ENCODE measurements at regions not wholly inside any gene's neighbourhood (a gene's known extent, or its start where the extent isn't known, plus 50 kb on each side); places are given as distances from the start of the nearest gene placed in this dataset.
"Not testable (repeated sequence)": the region's sequence is repeated elsewhere in the genome, so short reads cannot be mapped to it uniquely, and the experiment has no call there.

DNA sequence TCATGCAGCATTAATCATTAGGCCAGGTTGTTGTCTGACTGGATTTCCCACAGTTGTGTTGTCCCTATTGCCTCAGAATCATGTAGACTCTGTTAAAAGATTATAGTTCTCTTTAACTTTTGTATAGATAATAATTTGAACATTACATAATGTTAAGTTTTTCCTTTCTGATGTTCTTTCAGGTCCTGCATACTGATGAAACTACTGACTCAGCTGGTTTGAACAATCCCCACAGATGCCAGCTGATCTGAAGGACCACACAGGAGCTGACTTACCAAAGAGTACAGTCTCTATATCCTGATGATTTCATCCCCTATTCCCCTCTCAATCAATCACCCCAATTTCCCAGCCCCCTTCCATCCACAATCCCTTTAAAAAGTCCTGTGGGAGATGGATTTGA is 341.2 kb upstream of the MGAT4C start:
- ATAC-seq = no peak
- no peak for DNase-seq (ENCODE audit: low spot score in 2 of 2)
- no peak overlapping the region for H3K27ac Mint-ChIP-seq
- no peaks in the 10 kb centered on the region for H3K36me3 Mint-ChIP-seq
- peaks cover 0 to 4% of the 10 kb centered on the region in 2 donors for H3K9me3 Mint-ChIP-seq

DNA sequence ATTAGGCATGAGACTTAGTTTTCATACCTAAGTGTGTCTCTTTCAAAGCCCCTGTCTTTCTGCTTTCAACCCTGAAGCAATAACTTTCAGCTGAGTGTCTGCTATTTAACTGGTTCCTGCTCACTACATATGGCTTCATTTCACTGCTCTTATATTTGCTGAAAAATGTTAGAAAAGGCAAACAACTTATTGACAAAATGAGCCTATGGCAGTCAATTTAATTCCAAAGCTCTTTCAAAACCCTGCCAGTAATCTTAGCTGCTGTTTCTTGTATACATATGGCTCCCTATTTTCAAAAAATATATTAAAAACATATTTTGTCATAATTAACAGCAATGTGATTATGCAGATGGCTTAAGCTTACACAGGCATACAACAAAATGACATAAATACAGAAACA is 334.1 kb upstream of the MGAT4C start:
- Mint-ChIP-seq H3K27ac (no peak overlapping the region), H3K9me3 (peaks cover 0 to 4% of the 10 kb centered on the region in 2 donors), H3K36me3 (no peaks in the 10 kb centered on the region)
- no peak for ATAC-seq
- DNase-seq (ENCODE audit: low spot score in 2 of 2) = no peak

DNA sequence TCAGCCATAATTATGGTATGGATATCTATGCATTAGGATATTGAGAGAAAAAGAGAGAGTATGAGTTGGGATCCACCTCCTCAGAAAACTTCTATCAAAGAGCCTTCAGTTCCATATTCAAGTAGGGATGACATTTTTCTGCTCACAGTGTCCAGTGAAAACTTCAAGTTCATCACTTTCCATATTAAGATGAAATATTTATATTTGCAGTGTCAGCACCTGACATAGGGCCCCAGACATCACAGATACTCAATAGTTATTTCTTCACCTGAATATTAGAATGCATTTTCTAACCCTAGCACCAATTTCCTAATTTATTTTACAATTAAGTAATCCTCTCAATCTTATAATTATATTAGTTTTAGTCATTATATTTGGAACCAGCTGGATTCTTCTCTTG is 318.0 kb upstream of the MGAT4C start:
- H3K36me3 Mint-ChIP-seq = no peaks in the 10 kb centered on the region
- no peak overlapping the region for H3K27ac Mint-ChIP-seq
- H3K9me3 Mint-ChIP-seq = peaks cover 16 to 19% of the 10 kb centered on the region in 2 donors
- no peak for DNase-seq (ENCODE audit: low spot score in 2 of 2)
- ATAC-seq = no peak

DNA sequence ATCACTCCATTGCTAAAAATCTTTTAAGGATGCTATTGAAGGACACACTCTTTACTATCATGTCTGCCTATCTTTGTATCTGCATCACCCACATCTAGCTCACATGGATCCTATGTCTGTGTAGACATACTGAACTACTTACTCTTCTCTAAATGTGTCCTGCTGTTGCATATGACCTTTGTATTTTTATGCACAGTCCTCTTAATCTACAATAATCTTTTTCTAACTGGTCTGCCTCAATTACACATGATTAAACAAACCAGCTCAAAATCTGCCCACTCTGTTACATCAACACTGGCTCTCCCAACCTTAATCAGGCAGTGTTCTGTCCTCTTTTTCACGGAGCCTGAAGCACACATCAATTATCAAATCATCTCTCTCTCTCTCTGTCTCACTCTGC is 316.3 kb upstream of the MGAT4C start:
- DNase-seq (ENCODE audit: low spot score in 2 of 2) (no peak), ATAC-seq (no peak)
- no peaks in the 10 kb centered on the region for H3K36me3 Mint-ChIP-seq
- no peak overlapping the region for H3K27ac Mint-ChIP-seq
- H3K9me3 Mint-ChIP-seq = peaks cover 15 to 21% of the 10 kb centered on the region in 2 donors

GRCh38 chr12:86565038-86565437 is 308.8 kb upstream of the MGAT4C start:
- Mint-ChIP-seq H3K36me3 (peaks cover 0 to 4% of the 10 kb centered on the region in 2 donors), H3K9me3 (peaks cover 10 to 25% of the 10 kb centered on the region in 2 donors), H3K27ac (no peak overlapping the region)
- DNase-seq (ENCODE audit: low spot score in 2 of 2) (no peak), ATAC-seq (no peak)

DNA sequence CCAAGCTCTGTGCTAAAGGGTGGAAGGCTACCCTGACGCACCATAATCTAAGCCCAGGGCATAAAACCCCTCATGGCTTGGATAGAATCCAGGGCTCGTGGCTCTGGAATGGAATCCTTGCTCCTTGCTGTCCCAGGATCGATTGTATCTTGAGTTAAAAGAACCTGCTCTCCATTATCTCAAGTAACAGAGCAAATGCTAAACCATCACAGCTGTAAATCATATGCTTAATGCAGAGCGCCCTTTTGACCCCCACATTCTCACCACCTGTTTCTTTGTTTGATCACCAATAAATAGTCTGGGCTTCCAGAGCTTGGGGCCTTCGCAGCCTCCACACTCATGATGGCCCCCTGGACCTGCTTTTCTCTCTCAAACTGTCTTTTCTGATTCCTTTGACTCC is 299.3 kb upstream of the MGAT4C start:
- DNase-seq (ENCODE audit: low spot score in 2 of 2); H3K36me3 Mint-ChIP-seq; H3K27ac Mint-ChIP-seq; ATAC-seq: not testable (repeated sequence)
- peaks cover 19 to 21% of the 10 kb centered on the region in 2 donors for H3K9me3 Mint-ChIP-seq

- Mint-ChIP-seq H3K9me3 (peaks cover 6 to 13% of the 10 kb centered on the region in 2 donors), H3K36me3 (no peaks in the 10 kb centered on the region), H3K27ac (no peak overlapping the region)
- ATAC-seq (no peak), DNase-seq (ENCODE audit: low spot score in 2 of 2) (peak in 1 of 2 donors; percentile 34)
Measured at GRCh38 chr12:86551146-86551571, 295.0 kb upstream of the MGAT4C start.

DNA sequence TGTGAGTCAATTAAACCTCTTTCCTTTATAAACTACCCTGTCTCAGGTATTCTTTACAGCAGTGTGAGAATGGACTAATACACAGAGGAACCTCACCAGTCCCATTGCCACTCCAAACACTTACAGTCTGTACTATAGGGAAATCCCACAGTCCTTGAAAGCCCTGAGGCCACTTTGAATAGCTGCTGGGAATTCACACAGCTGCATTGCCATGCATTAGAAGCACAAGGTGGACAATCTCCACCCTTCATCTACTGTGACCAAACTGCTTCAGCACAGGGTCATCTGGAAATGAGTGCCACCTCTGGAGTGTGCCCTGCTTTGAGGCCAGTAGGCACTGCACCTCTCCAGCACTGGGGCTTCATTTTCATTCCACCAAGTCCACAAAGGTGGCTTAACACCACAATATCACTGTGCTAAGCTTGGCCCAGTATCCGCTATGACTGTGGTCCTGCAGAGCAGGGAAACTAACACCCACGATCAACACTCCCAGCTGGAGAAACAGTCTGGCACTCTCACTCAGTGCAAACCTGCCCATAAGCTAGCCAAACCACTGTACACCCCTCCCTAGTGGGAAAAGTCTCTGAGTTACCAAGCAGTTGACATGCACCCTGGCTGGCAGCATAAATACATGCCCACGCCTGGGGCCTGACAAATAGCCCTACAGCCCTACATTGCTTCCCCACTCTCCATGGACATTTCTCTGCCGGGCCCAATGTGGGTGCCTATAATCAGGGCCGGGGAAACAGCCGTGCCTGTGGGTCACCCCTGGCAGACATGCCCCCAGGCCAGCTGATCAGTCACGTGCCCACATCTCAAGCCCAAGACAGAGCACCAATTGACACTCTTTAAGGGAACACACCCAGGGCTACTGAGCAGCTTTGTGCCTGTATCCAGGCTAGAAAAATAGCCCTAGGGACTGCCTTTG is 294.3 kb upstream of the MGAT4C start:
- Mint-ChIP-seq H3K36me3 (no peaks in the 10 kb centered on the region), H3K9me3 (peaks cover 6 to 9% of the 10 kb centered on the region in 2 donors), H3K27ac (no peak overlapping the region)
- DNase-seq (ENCODE audit: low spot score in 2 of 2) = no peak
- ATAC-seq = no peak

- Mint-ChIP-seq H3K27ac (no peak overlapping the region), H3K9me3 (no peaks in the 10 kb centered on the region), H3K36me3 (no peaks in the 10 kb centered on the region)
- ATAC-seq = no peak
- no peak for DNase-seq (ENCODE audit: low spot score in 2 of 2)
Measured at GRCh38 chr12:86543716-86544115, 287.5 kb upstream of the MGAT4C start.

- peaks cover 0 to 5% of the 10 kb centered on the region in 2 donors for H3K36me3 Mint-ChIP-seq
- DNase-seq (ENCODE audit: low spot score in 2 of 2) (no peak), ATAC-seq (no peak)
- H3K27ac Mint-ChIP-seq = no peak overlapping the region
- peaks cover 7% of the 10 kb centered on the region in 2 donors for H3K9me3 Mint-ChIP-seq
Measured at GRCh38 chr12:86530996-86531655, 274.9 kb upstream of the MGAT4C start.

- DNase-seq (ENCODE audit: low spot score in 2 of 2) (no peak), ATAC-seq (no peak)
- H3K36me3 Mint-ChIP-seq = peaks cover 0 to 29% of the 10 kb centered on the region in 2 donors
- H3K9me3 Mint-ChIP-seq = peaks cover 35 to 49% of the 10 kb centered on the region in 2 donors
- no peak overlapping the region for H3K27ac Mint-ChIP-seq
Measured at GRCh38 chr12:86526060-86526595, 269.9 kb upstream of the MGAT4C start.

- ATAC-seq (no peak), DNase-seq (ENCODE audit: low spot score in 2 of 2) (no peak)
- Mint-ChIP-seq H3K27ac (no peak overlapping the region), H3K9me3 (peaks cover 35 to 55% of the 10 kb centered on the region in 2 donors), H3K36me3 (peaks cover 0 to 29% of the 10 kb centered on the region in 2 donors)
Measured at GRCh38 chr12:86523844-86524243, 267.7 kb upstream of the MGAT4C start.

DNA sequence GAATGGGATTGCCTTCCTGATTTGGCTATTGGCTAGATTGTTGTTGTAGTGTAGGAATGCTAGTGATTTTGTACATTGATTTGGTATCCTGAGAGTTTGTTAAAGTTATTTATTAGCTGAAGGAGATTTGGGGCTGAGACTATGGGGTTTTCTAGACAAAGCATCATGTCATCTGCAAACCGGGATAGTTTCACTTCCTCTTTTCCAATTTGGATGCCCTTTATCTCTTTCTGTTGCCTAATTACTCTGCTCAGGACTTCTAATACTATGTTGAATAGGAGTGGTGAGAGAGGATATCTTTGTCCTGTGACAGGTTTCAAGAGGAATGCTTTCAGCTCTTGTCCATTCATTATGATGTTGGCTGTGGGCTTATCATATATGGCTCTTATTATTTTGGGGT is 265.7 kb upstream of the MGAT4C start:
- DNase-seq (ENCODE audit: low spot score in 2 of 2) (no peak), ATAC-seq (no peak)
- Mint-ChIP-seq H3K9me3 (peaks cover 28 to 50% of the 10 kb centered on the region in 2 donors), H3K36me3 (peaks cover 0 to 25% of the 10 kb centered on the region in 2 donors), H3K27ac (no peak overlapping the region)

DNA sequence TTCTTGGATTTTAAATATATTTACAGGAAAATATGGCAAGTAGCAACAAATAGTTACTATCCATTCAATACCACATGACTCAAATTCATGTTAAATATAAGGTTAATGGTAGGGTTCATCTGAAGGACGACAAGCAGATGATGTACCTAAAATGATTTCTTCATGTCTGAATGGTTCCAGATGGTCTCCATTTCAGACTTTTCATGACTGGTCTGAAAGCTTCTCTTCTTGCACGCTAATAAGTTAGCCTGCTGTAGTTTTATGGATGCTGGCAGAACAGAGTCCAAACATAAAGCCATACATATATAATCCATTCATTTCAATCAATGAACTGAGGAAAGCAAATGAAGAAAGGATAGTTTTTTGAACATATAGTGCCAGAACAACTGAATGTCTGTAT is 257.0 kb upstream of the MGAT4C start:
- Mint-ChIP-seq H3K27ac (no peak overlapping the region), H3K9me3 (peaks cover 9 to 16% of the 10 kb centered on the region in 2 donors), H3K36me3 (no peaks in the 10 kb centered on the region)
- ATAC-seq = no peak
- DNase-seq (ENCODE audit: low spot score in 2 of 2) = no peak

DNA sequence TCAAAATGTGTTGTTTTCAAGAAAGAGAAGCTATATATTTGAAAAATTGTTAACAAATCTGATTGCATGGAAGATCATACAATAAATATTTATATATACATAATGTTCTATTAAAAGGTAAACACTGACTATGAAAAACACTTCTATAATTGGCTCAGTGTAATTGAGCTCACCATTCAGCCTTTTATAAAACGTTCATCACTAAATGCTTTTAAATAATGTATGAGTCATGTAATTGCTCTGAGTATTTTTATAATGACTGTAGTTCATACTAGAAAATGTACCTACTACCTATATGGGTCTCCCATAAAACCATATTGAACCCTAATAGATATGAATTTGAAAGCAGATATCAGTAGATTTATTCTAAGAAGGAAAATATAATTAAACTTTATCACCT is 240.4 kb upstream of the MGAT4C start:
- no peak overlapping the region for H3K27ac Mint-ChIP-seq
- no peak for ATAC-seq

DNA sequence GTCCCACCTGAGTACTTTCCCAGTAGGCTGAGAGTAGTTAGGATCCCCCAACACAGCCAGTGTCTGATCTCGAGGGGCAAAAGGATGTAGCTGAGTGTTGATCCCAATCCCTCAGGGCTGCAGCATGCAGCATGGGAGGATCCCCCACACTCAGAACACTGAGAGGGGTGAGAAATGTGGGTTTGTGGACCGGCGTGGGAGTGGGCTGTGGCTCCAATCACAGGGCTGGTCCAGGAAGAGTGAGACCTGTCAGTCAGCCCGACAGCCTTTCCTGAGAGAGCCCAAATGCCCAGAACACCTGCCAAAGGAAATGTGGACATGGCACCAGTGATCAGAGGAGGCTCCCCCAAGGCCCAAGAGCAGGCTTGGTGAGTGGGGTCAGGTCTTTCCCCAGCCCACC is 228.3 kb upstream of the MGAT4C start:
- peaks cover 0 to 3% of the 10 kb centered on the region in 2 donors for H3K36me3 Mint-ChIP-seq
- H3K27ac Mint-ChIP-seq = no peak overlapping the region
- H3K9me3 Mint-ChIP-seq = peaks cover 10 to 20% of the 10 kb centered on the region in 2 donors
- DNase-seq (ENCODE audit: low spot score in 2 of 2) = no peak
- no peak for ATAC-seq

More for the DNA sequence above, 240.4 kb upstream of the MGAT4C start:
- no peak for DNase-seq (ENCODE audit: low spot score in 2 of 2)
- no peaks in the 10 kb centered on the region for H3K36me3 Mint-ChIP-seq
- H3K9me3 Mint-ChIP-seq = peaks cover 0 to 7% of the 10 kb centered on the region in 2 donors

- Mint-ChIP-seq H3K36me3 (no peaks in the 10 kb centered on the region), H3K9me3 (peaks cover 9 to 20% of the 10 kb centered on the region in 2 donors), H3K27ac (no peak overlapping the region)
- ATAC-seq (no peak), DNase-seq (ENCODE audit: low spot score in 2 of 2) (no peak)
Measured at GRCh38 chr12:86473231-86473630, 217.0 kb upstream of the MGAT4C start.
